ENCODE measurements at regions not wholly inside any gene's neighbourhood (a gene's known extent, or its start where the extent isn't known, plus 50 kb on each side); places are given as distances from the start of the nearest gene placed in this dataset.

- TF ChIP-seq POLR2A (IDR thresholded peaks at IDR 0.05) (no peak), CTCF (IDR thresholded peaks at IDR 0.05) (no peak)
- H3K27me3 ChIP-seq = no peaks in the 10 kb centered on the region
- no peaks in the 10 kb centered on the region for H3K9me3 ChIP-seq
- H3K36me3 ChIP-seq = no peaks in the 10 kb centered on the region
- H3K27ac ChIP-seq = no peak overlapping the region
- H3K4me3 ChIP-seq = no peak overlapping the region
- DNase-seq = no peak
- H3K4me1 ChIP-seq = no peaks in the 10 kb centered on the region
- intact Hi-C loops (cut with DNase I; ENCODE audit: low total_unique reads) = no loop called here
Measured at GRCh38 chr14:55910601-55911243, 207.5 kb upstream of the PELI2 start.

- Histone ChIP-seq H3K36me3 (no peaks in the 10 kb centered on the region), H3K9me3 (no peaks in the 10 kb centered on the region), H3K4me3 (no peak overlapping the region), H3K4me1 (no peaks in the 10 kb centered on the region), H3K27me3 (no peaks in the 10 kb centered on the region), H3K27ac (no peak overlapping the region)
- intact Hi-C loops (cut with DNase I; ENCODE audit: low total_unique reads) = no loop called here
- TF ChIP-seq CTCF (IDR thresholded peaks at IDR 0.05) (no peak), POLR2A (IDR thresholded peaks at IDR 0.05) (no peak)
- no peak for DNase-seq
Measured at GRCh38 chr14:55911776-55912175, 206.4 kb upstream of the PELI2 start.

GRCh38 chr14:55912344-55912743 is 205.9 kb upstream of the PELI2 start:
- no peak for DNase-seq
- intact Hi-C loops (cut with DNase I; ENCODE audit: low total_unique reads) = no loop called here
- Histone ChIP-seq H3K36me3 (no peaks in the 10 kb centered on the region), H3K27ac (no peak overlapping the region), H3K4me3 (no peak overlapping the region), H3K9me3 (no peaks in the 10 kb centered on the region), H3K4me1 (no peaks in the 10 kb centered on the region), H3K27me3 (no peaks in the 10 kb centered on the region)
- no peak for TF ChIP-seq POLR2A (IDR thresholded peaks at IDR 0.05)
- TF ChIP-seq CTCF (IDR thresholded peaks at IDR 0.05) = no peak

GRCh38 chr14:55913324-55914025 is 204.7 kb upstream of the PELI2 start:
- H3K4me3 ChIP-seq = no peak overlapping the region
- H3K9me3 ChIP-seq = no peaks in the 10 kb centered on the region
- intact Hi-C loops (cut with DNase I; ENCODE audit: low total_unique reads) = no loop called here
- no peaks in the 10 kb centered on the region for H3K27me3 ChIP-seq
- H3K36me3 ChIP-seq = no peaks in the 10 kb centered on the region
- DNase-seq = no peak
- H3K27ac ChIP-seq = no peak overlapping the region
- H3K4me1 ChIP-seq = no peaks in the 10 kb centered on the region
- TF ChIP-seq POLR2A (IDR thresholded peaks at IDR 0.05) (no peak), CTCF (IDR thresholded peaks at IDR 0.05) (no peak)

GRCh38 chr14:55914771-55915170 is 203.4 kb upstream of the PELI2 start:
- Histone ChIP-seq H3K36me3 (no peaks in the 10 kb centered on the region), H3K9me3 (no peaks in the 10 kb centered on the region), H3K4me1 (no peaks in the 10 kb centered on the region), H3K27ac (no peak overlapping the region), H3K27me3 (no peaks in the 10 kb centered on the region), H3K4me3 (no peak overlapping the region)
- intact Hi-C loops (cut with DNase I; ENCODE audit: low total_unique reads) = no loop called here
- TF ChIP-seq CTCF (IDR thresholded peaks at IDR 0.05) (no peak), POLR2A (IDR thresholded peaks at IDR 0.05) (no peak)
- no peak for DNase-seq

Data from uterus (tissue), 3 donors.